A172 (cell line): ENCODE measurements at regions not wholly inside any gene's neighbourhood (a gene's known extent, or its start where the extent isn't known, plus 50 kb on each side); places are given as distances from the start of the nearest gene placed in this dataset.

Source experiments
- DNase-seq: peaks from one replicate; pipeline ENCODE4 v3.0.0-alpha.2; 2015; ENCODE audit warnings: low spot score

- no peak for DNase-seq
Observed at GRCh38 chr19:46944918-46945628, 74.6 kb upstream of the NPAS1 start.

GRCh38 chr19:46945694-46946489 is 73.7 kb upstream of the NPAS1 start:
- no peak for DNase-seq

DNA sequence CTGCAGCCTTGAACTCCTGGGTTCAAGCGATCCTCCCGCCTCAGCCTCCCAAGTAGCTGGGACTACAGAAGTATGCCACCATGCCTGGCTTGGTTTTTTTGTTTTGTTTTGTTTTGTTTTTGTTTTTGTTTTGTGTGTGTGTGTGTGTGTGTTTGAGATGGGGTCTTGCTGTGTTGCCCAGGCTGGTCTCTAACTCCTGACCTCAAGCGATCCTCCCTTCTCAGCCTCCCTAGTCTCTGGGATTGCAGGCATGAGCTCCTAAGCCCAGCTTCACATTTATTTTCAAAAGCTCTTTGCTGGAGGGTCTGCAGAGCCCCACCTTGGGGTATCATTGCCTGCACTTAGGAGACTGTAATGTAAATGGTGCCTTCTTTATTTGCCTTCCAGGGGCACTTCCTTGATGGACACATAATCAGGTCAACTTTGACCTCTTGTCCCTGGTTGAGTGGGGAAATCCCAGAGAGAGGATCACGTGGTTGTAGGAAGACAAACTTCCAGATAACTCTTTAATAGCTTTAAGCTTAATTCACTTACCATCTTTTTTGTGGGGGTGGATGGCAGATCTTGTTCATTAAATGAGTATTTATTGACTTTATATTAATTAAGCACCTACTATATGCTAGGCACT is 72.9 kb upstream of the NPAS1 start:
- DNase-seq = no peak

DNA sequence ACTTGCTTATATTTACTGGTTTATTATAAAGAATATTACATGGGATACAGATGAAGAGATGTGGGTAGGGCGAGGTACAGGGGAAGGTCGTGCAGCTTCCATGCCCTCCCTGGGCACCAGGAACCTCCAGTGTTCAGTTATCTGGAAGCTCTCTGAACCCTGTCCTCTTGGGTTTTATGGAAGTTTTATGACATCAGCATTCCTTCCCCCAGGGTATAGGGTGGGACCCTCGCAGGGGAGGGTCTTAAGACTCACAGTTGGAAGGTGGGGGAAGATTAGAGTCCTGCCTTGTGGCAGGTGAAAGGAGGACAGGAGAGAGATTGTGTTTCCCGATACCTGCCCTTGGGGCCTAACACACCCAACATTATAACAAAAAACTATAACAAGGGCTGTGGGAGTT is 71.8 kb upstream of the NPAS1 start:
- no peak for DNase-seq

DNA sequence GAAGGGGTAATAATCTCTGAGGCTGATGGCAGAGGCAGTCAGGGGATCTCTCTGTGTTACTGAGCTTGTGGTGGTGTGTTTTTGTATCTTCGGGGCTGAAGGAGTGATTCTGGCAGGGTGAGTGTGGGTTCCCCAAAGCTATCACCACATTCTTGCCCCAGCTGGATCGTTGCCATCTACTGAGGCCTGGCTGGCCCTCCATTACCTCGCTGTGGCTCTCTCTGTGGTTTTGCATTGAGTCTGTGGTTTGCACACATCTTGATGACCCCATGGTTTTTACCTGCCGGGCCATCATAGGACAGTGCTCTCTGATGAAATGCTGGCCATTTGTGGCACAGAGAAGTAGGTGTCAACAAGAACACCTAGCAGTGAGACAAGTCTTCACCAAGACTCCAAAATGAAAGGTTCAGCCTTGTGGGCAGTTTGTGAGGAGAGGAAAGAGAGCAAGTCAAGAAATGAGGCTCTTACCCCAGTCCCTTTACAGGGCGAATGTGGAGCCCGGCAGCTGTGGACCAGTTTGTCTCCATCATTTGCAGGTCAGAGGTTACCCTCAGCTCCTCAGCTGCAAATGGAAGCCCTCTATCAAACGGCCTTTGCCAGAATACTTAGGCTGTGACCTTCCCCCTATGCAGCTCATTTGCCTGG is 69.0 kb upstream of the NPAS1 start:
- DNase-seq = no peak

DNA sequence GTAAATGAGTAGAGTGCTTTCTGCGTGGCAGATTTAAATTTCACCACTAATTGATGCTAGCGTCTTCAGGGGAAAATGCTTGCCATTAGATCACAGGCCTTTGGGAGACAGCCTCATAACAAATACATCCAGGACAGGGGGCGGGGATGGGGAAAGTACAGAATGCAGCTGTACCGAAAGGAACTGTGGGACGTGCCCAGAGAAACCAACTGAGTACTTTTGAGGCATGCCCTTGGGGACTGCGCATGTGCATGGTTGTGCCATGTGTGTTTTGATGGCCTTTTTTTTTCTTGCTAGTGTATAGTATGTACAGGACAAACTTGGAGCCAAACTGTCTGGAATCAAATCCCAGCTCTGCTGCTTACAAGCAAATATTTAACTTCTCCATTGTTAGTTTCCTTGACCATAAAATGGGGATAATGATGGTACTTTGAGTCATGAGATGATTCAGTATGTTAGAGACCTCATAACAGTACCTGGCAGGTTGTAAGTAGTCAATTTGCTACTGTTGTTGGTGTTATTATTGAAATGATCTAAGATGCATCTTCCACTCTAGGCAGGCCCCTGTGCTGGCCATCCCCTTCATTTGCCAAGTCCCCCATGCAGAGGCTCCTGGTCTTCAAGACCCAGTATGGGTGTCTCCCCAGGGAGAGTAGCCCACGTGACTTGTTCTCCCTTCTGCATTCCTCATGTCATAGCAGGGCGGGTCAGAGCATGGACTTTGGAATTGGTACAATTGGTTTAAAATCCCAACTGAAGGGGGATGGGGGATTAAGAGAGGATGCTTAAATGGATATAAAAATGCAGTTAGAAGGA is 68.3 kb upstream of the NPAS1 start:
- DNase-seq = no peak

DNA sequence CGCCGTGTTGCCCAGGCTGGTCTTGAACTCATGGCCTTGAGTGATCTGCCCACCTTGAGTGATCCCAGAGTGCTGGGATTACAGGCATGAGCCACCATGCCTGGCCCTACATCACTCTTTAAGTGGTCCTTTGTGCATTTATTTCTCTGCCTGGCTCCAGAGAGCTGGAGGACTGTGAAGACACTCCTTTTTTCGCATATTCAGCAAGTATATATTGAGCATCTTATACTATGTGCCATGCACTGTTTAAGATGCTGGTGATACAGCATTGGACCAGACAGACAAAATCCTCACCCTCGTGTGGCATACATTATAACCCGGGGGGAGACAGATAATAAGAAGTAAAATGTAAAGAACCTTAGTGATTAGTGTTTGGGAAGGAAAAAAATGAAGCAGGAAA is 66.8 kb upstream of the NPAS1 start:
- no peak for DNase-seq

- no peak for DNase-seq
Observed at GRCh38 chr19:46953955-46954501, 65.6 kb upstream of the NPAS1 start.

- no peak for DNase-seq
Observed at GRCh38 chr19:46954502-46954992, 65.1 kb upstream of the NPAS1 start.

DNA sequence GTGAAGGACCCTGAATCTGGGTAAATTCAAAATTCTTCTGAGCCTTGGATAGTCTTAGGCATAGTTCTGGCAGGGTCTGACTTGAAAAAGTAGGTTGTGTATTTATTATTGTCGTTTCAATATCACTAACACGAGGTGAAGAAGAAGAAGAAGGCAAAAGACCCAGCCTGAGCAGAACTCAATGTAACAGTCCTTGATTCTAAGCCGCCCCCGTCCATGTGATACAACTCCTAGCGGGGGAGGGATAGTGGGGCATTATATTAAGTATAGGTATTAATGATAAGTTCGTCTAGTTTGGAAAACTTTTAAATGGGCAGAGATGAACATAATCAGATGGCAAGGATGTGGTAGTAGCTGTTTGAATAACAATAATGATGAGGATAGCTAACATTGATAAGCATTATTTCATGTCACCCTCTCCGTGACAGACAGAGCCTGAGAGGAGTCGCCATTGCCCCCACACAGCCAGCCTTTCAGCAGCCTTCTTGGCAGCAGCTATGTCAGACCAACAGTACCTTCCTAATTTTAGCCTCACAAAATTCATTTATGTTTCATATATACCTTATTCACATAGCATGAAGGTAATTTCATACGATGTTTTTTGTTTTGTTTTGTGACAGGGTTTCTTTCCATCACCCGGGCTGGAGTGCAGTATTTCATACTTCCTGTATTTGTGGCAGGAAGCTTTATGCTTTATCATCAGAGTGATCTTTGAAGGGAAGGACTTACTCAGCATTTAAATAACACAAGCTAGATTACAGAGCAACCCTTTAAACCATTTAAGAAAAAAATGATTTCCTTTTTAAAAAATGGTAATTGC is 64.4 kb upstream of the NPAS1 start:
- no peak for DNase-seq

DNA sequence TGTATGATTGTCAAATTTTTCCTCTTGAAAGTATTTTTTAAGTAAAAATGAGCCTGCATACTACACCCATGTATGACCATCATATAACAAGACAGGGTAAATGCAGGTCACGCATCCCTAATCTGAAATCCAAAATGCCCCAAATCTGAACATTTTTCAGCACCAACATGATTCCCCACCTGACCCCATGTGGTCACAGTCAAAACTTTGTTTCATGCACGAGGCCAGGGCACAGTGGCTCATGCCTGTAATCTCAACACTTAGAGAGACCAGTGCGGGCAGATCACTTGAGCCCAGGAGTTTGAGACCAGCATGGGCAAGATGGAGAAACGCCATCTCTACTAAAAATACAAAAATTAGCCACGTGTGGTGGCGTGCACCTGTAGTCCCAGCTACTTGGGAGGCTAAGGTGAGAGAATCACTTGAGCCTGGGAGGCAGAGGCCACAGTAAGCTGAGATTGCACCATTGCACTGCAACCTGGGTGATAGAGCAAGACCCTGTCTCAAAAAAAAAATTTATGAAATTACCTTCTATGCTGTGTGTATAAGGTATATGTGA is 63.7 kb upstream of the NPAS1 start:
- DNase-seq = no peak

GRCh38 chr19:46958532-46958931 is 61.1 kb upstream of the NPAS1 start:
- DNase-seq = no peak

DNA sequence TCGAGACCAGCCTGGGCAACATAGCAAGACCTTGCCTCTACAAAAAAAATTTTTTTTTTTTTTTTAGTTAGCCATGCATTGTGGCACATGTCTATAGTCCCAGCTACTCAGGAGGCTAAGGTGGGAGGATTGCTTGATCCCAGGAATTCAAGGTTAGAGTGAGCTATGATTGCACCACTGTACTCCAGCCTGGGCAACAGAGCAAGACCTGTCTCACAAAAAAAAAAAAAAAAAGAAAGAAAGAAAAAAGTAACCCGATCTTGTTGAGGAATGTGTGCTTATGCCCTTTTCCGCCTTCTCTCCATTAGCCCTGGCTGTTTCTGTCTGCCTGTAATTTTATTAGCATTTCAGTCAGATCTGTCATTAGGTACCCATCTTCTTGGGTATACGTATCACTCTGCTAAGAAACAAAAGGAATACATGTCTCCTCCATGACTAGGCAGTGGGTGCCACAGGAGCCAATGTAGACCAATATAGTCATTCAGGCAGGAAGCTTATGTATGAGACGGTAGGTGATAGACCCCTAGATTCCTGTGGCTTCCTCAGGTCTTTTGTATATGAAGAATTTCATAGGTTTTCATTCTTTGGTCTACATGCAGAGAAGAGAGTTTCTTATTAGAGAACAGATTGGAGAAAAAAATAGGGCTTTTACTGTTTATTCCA is 59.6 kb upstream of the NPAS1 start:
- no peak for DNase-seq

GRCh38 chr19:46962030-46962570 is 57.5 kb upstream of the NPAS1 start:
- DNase-seq = no peak

GRCh38 chr19:46963093-46963734 is 56.4 kb upstream of the NPAS1 start:
- DNase-seq = peak; percentile 44

GRCh38 chr19:46967578-46968032 is 52.0 kb upstream of the NPAS1 start:
- DNase-seq = no peak
